DND-41 (cell line): ENCODE measurements at regions not wholly inside any gene's neighbourhood (a gene's known extent, or its start where the extent isn't known, plus 50 kb on each side); places are given as distances from the start of the nearest gene placed in this dataset.

Experiments used
- ATAC-seq: fragments of 200-7000 bp; cut with Tn5 transposase; 3 replicates; pipeline ENCODE4 v1.9.1; 2021; ENCODE audit warnings: low read depth; ENCODE audit not compliant: insufficient read depth
- DNase-seq: peaks from one replicate; pipeline ENCODE4 v3.0.0-alpha.2; 2020
- H2AFZ ChIP-seq: 2 replicates; pipeline ENCODE4 v1.6.0; 2012; ENCODE audit warnings: low read depth, low read length
- H3K27ac ChIP-seq: 2 replicates; pipeline ENCODE4 v1.5.1; 2012; ENCODE audit warnings: low read length, inconsistent platforms
- H3K27me3 ChIP-seq: fragments of 200-600 bp; sonication (generic); 2 replicates; pipeline ENCODE4 v1.6.0; 2012; ENCODE audit warnings: low read length, mild to moderate bottlenecking, inconsistent platforms; ENCODE audit not compliant: insufficient read depth, poor library complexity
- H3K36me3 ChIP-seq: 2 replicates; pipeline ENCODE4 v1.5.1; 2012; ENCODE audit warnings: low read length, inconsistent platforms; ENCODE audit not compliant: insufficient read depth
- H3K4me1 ChIP-seq: 2 replicates; pipeline ENCODE4 v1.5.1; 2012; ENCODE audit warnings: mild to moderate bottlenecking, low read length; ENCODE audit not compliant: insufficient read depth
- H3K4me2 ChIP-seq: 2 replicates; pipeline ENCODE4 v1.6.0; 2012; ENCODE audit warnings: mild to moderate bottlenecking, moderate library complexity, low read length, inconsistent platforms; ENCODE audit not compliant: insufficient read depth
- H3K4me3 ChIP-seq, 2 experiments: fragments of 200-600 bp in 1 of 2; shearing (Covaris generic) in 1 of 2; 2 replicates each; pipeline ENCODE4 v1.5.1; 2012 to 2016; ENCODE audit warnings: inconsistent platforms in 2 of 2, low read length in 2 of 2, mild to moderate bottlenecking in 2 of 2, low read depth in 1 of 2, moderate library complexity in 1 of 2
- H3K79me2 ChIP-seq: 2 replicates; pipeline ENCODE4 v1.6.0; 2012; ENCODE audit warnings: low read length, inconsistent platforms; ENCODE audit not compliant: insufficient read depth
- H3K9ac ChIP-seq: 2 replicates; pipeline ENCODE4 v1.6.0; 2012; ENCODE audit warnings: low read depth, mild to moderate bottlenecking, inconsistent platforms, low read length, moderate library complexity
- H3K9me3 ChIP-seq: 2 replicates; pipeline ENCODE4 v1.5.1; 2012; ENCODE audit warnings: low read length, moderate library complexity, mild to moderate bottlenecking, inconsistent platforms; ENCODE audit not compliant: insufficient read depth, severe bottlenecking
- H4K20me1 ChIP-seq: 2 replicates; pipeline ENCODE4 v1.6.0; 2012; ENCODE audit warnings: low read length; ENCODE audit not compliant: insufficient read depth
- EZH2 ChIP-seq: IDR thresholded peaks from 3 replicates; pipeline ENCODE4 v1.6.1; 2012; ENCODE audit warnings: borderline replicate concordance, low read depth, mild to moderate bottlenecking, moderate library complexity, low read length, inconsistent platforms; ENCODE audit not compliant: severe bottlenecking
- TF ChIP-seq, protein P1 (sequence below): IDR thresholded peaks from 2 replicates; pipeline ENCODE4 v1.5.1; 2012; ENCODE audit warnings: borderline replicate concordance, low read length, moderate library complexity, mild to moderate bottlenecking; ENCODE audit not compliant: poor library complexity, severe bottlenecking; ENCODE audit errors: extremely low read depth

DNA sequence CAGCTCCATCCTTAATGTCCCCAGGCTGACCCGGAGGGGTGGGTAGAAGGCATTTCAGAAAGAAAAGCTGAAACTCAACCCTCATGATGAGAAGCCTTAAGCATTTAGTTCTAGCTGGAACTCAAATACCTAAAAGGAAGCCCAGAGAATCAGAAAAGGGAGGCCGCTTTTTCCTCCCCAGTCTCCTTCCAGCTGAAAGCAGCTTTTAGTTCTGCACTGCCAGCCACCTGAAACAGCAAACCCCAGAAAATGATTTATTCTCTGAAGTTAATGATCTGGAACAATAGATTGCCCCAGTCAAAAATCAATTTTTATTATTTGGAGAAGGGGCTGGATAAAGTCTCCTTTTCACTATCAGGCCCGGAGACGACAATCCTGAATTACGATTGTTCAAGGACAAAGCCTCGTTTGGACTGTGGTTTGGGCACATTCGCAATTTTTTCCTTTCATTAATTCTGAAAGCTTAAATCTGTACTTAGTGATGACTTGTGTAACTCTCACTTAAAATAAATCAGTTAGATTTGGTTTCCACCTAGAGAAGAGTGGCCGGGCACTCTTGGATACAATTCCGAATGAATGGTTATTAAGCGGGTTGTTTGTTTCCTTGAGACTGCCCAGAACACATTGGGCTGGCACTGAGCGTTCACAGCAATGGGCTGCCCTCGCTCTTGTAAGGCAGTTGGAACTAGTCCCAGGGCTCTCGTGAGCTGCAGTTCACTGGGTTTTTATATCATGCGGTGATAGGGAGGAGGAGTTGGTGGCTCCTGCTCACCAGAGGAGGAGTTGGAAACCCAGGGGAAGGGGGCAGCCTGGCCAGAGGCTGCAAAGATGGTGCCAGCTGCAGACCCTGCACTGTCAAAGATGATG lies 262.2 kb downstream of the CCSER2 start:
- Histone ChIP-seq H4K20me1 (no peaks in the 10 kb centered on the region), H3K27ac (no peak overlapping the region), H3K9ac (no peak overlapping the region), H3K4me3 (no peak overlapping the region), H3K36me3 (no peaks in the 10 kb centered on the region), H3K79me2 (no peaks in the 10 kb centered on the region), H3K4me2 (no peak overlapping the region), H2AFZ (no peak overlapping the region), H3K4me1 (no peaks in the 10 kb centered on the region), H3K9me3 (no peaks in the 10 kb centered on the region), H3K27me3 (no peaks in the 10 kb centered on the region)
- DNase-seq: no peak
- no peak for TF ChIP-seq EZH2
- TF ChIP-seq, protein P1, sequence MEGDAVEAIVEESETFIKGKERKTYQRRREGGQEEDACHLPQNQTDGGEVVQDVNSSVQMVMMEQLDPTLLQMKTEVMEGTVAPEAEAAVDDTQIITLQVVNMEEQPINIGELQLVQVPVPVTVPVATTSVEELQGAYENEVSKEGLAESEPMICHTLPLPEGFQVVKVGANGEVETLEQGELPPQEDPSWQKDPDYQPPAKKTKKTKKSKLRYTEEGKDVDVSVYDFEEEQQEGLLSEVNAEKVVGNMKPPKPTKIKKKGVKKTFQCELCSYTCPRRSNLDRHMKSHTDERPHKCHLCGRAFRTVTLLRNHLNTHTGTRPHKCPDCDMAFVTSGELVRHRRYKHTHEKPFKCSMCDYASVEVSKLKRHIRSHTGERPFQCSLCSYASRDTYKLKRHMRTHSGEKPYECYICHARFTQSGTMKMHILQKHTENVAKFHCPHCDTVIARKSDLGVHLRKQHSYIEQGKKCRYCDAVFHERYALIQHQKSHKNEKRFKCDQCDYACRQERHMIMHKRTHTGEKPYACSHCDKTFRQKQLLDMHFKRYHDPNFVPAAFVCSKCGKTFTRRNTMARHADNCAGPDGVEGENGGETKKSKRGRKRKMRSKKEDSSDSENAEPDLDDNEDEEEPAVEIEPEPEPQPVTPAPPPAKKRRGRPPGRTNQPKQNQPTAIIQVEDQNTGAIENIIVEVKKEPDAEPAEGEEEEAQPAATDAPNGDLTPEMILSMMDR: no peak
- no peak for ATAC-seq

DNA sequence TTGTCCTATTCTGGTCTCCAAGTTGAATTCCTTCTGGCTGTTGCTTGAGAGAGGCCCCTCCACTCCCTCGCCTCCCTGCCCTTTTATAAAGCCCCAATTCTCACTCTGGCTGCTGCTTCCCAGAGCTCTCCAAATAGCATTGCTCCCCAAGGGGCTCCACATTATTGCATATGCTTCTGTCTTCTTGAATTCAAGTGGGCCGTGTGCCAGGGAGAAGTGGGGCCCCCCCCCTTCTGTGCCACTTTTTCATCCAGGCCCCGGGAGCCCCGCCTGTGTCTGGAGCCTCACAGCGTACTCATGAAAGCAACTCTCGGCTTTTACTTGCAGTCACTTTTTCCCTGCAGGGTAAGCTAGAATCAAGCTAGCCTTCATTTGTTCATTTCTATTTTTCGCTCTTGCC lies 265.1 kb downstream of the CCSER2 start:
- ATAC-seq: no peak
- H4K20me1 ChIP-seq: no peaks in the 10 kb centered on the region
- no peaks in the 10 kb centered on the region for H3K36me3 ChIP-seq
- H3K9me3 ChIP-seq: no peaks in the 10 kb centered on the region
- no peak overlapping the region for H2AFZ ChIP-seq
- H3K4me1 ChIP-seq: no peaks in the 10 kb centered on the region
- H3K79me2 ChIP-seq: no peaks in the 10 kb centered on the region
- DNase-seq: no peak
- H3K27me3 ChIP-seq: no peaks in the 10 kb centered on the region
- no peak overlapping the region for H3K9ac ChIP-seq
- no peak overlapping the region for H3K4me3 ChIP-seq
- no peak overlapping the region for H3K4me2 ChIP-seq
- no peak overlapping the region for H3K27ac ChIP-seq
- TF ChIP-seq EZH2: no peak
- TF ChIP-seq, protein P1: no peak

DNA sequence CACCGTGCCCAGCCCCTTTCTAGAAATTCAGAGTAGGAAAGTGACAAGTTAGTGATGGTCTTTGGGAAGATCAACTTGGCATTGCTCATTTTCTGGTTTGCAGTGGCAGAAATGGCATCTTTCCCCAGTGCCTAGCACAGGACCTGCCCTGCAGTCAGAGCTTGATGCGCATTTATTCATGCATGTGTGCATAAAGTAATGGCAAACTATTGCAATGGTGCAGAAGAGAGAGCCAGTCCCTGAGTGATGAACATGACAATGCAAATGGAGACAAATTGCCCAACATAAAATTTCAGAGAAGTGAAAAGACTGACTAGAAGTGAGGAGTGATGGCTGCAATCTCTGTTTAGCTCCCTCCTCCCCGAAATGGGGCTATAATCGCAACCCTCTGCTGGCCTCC lies 268.2 kb downstream of the CCSER2 start:
- Histone ChIP-seq H3K27ac (no peak overlapping the region), H3K9me3 (no peaks in the 10 kb centered on the region), H4K20me1 (no peaks in the 10 kb centered on the region), H3K4me2 (no peak overlapping the region), H3K9ac (no peak overlapping the region), H3K79me2 (no peaks in the 10 kb centered on the region), H3K36me3 (no peaks in the 10 kb centered on the region), H3K4me3 (no peak overlapping the region), H3K27me3 (no peaks in the 10 kb centered on the region), H2AFZ (no peak overlapping the region), H3K4me1 (no peaks in the 10 kb centered on the region)
- ATAC-seq: no peak
- TF ChIP-seq, protein P1: no peak
- no peak for TF ChIP-seq EZH2
- no peak for DNase-seq
